GM21447 (cell line): ENCODE measurements at regions not wholly inside any gene's neighbourhood (a gene's known extent, or its start where the extent isn't known, plus 50 kb on each side); places are given as distances from the start of the nearest gene placed in this dataset.
A peak's percentile ranks its signal among the peaks of the same experiment; 100 is the strongest.

Source experiments
- ATAC-seq: cut with Tn5 transposase; IDR thresholded peaks from one replicate; pipeline ENCODE4 v1.9.1; 2021; ENCODE audit not compliant: unreplicated experiment

- ATAC-seq, result no peak
These were observed 974.2 kb upstream of the C9orf72 start for GRCh38 chr9:28547527-28547926.

- ATAC-seq, result no peak
These were observed 990.1 kb upstream of the C9orf72 start for GRCh38 chr9:28563291-28563934.

DNA sequence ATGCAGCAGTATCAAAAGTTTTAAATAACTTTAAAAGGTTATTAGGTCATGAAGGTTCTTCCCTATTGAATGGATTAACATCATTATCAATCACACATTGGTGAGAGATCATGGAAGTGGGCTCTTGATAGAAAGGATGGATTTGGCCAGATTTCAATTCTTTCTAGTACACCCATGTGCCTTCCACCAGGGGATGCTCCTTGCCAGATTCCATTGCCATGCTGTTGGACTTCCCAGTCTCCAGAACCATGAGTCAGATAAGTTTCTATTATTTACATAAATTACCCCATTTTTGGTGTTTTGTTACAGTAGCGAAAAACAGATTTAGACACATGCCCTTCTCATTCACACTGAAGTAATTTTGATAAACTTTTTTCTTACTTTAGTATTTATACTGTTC lies 1010.6 kb upstream of the C9orf72 start:
- no peak for ATAC-seq

DNA sequence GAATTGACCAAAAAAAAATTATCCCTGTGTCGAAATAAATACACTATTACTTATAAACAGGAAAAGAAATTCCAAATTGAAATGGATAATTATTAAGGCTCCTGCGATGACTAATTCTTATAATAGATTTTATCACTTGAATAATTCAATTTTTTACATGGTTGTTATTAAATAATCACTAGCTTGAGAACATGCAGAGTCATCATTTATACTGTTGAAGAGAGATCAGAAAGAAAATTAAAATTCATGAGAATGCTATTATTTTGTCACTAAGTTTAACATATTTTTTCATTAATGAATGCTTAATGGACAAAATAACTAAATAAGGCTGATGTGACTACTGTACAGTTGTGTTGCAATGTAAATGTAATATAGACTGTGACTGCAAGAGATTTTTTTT lies 1011.3 kb upstream of the C9orf72 start:
- no peak for ATAC-seq

DNA sequence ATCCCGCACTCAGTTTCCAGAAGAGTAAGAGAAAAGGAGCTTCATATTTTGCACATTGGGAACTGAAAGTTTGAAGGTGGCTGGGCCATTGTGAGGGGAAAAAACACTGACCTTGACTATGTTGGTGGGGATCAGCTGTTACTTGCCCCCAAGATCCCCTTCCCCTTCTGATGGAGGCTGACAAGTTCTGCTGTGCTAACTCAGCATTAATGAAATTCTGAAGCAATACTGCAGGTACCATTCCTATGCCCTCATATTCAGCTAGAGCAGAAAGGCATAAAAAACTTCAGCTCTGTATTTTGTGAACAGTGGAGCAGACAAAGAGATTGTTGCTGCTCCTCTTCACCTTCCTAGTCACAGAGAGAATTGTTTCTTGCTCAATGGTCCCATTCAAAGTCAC lies 1013.8 kb upstream of the C9orf72 start:
- ATAC-seq, result no peak

- ATAC-seq, result no peak
These were observed 1025.1 kb upstream of the C9orf72 start for GRCh38 chr9:28598408-28598807.

DNA sequence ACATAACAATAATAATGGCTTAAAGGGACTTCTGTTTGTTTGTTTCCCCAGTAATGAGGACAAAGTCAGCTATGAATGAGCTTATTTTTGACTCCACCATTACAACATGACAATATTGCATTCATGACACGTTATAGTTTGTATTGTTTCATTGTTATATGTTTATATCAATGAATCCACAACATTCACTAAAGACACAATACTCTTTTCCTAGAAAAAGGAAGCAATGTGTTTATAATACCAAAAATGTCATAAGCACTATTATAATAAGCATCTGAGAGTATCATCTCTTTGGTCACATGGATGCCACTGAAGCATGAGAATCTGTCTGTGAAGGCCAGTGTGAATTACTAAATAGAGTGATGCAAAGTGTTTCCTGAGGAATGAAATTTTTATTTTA lies 1026.9 kb upstream of the C9orf72 start:
- ATAC-seq, result no peak

DNA sequence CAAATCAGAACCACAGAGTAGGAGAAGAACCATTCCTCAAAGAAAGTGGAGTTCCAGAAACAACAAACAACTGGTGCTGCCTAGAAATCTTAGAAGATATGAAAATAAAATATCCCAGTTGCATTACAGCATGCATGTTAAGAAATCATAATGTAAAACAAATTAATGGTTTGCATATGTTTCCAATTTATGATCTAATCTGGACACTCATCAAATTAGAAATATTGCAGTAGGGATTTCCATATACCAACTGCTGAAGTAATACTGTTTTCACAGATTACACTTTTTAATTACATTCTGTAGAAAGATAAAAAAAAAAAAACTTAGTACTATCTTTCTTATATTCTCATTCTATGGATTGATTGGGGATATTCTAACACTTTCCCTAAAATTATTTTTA lies 1034.6 kb upstream of the C9orf72 start:
- no peak for ATAC-seq

GRCh38 chr9:28610339-28610738 lies 1037.1 kb upstream of the C9orf72 start:
- no peak for ATAC-seq

GRCh38 chr9:28616310-28616709 lies 1043.0 kb upstream of the C9orf72 start:
- ATAC-seq, result no peak

GRCh38 chr9:28620011-28620410 lies 1046.7 kb upstream of the C9orf72 start:
- ATAC-seq, result no peak

DNA sequence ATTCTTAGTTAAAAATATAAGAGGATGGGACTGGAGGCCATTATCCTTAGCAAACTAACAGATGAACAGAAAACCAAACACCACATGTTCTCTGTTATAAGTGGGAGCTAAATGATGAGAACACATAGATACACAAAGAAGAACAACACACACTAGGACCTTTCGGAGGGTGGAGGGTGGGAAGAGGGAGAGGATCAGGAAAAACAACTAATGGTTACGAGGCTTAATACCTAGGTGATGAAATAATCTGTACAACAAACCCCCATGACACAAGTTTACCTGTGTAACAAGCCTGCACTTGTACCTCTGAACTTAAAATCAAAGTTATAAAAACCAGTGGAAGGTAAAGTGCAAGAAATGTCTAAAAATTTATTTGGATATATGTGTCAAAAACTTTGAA lies 1047.4 kb upstream of the C9orf72 start:
- ATAC-seq, result no peak

DNA sequence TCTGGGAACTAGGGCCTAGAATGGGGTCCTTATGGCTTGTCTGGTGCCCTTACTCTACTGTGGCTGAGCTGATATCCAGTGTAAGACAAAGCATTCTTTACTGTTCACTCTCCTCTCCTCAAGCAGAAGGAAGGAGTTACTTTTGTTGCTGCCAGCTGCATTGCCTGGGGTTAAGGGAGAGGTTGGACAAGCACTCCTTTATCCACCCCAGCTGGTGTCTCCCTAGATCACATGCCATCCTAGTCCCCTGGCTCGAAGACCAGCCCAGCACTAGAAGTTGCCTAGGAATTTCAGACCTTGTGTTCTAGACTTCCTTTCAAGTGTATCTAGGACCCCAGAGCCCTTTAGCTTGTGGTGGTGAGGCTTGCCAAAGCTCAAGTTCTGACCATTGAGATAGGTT lies 1051.5 kb upstream of the C9orf72 start:
- ATAC-seq, result no peak

DNA sequence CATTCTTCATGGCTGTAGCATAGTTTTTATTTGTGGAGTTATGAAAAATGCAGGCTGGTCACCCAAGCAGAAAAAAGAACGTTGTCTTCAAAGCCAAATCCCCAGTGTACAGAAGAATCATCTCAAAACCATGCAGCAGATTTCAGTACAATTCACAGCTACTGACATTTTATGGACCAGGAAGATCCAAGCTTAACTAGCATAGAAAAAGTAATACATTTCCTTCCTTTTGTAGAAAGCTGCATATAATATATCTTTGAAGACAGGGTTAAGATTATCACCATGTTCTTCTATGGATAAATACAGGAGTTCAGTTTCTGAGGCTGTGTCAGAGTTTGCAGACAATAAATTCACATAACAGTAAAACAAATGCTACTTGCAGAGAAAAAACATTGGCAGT lies 1054.8 kb upstream of the C9orf72 start:
- no peak for ATAC-seq

DNA sequence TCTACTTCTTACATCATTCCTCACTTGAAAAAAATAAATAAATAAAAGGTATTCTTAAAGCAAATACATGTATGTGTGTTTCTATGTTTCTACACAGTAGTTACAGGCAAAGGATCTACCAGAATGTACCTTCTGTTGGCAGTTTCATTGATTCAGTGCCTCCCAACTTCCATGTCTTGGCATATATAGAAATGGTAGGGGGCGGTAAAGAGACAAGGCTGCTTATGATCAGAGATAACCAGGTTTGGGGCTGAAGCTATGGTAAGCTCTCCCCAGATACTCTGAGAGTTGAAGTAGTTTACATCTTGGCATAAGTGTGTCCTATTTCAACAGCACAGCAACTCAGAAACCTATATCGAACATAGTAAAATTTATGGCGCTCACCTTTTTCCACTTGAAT lies 1075.4 kb upstream of the C9orf72 start:
- no peak for ATAC-seq

DNA sequence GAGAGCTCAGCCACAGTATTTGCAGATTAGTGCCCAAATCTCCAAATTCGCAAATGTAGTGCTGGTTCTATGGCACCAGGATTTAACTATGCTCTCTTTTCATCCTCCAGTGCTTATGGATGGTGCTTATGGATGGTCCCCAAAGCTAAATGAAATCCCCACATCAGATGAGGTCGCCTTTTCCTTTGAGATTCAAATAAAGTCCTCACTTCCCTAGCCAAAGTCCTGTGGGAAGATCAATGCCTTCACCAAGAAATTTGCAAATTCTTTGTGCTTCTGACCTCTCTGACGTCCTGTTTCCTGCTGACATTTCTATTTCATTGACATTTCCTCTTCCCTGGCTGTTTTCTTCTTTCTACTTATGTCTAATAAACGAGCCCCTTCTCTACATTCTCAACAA lies 1077.0 kb upstream of the C9orf72 start:
- no peak for ATAC-seq

DNA sequence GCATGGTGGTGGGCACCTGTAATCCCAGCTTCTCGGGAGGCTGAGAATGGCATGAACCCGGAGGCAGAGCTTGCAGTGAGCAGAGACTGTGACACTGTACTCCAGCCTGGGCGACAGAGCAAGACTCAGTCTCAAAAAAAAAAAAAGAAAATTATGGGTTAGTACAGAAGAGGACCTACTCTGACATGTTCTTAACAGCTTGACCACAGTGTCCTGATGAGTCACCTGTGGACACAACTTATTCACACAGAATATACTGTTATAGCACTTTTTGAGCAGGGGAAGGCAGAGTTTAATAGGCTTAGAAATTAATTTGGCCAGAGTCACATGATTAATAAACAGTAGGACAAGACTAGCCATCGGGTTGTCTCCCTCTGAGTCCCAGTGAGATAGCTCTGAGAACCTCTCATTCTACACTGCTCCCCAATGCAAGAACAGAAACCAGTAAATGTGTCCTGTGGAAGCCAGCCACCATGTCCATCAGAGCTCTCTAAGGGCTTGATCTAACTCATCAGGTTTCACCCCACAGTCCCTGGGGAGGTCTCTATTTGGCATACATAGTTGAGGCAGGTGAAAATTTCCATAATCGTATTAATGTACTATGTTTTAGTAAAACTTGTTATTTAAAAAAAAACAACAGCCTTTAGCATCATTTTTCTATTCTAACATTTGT lies 1077.9 kb upstream of the C9orf72 start:
- no peak for ATAC-seq

GRCh38 chr9:28653216-28653615 lies 1079.9 kb upstream of the C9orf72 start:
- no peak for ATAC-seq

- no peak for ATAC-seq
These were observed 1083.4 kb upstream of the C9orf72 start for GRCh38 chr9:28656727-28657126.

- ATAC-seq, result no peak
These were observed 1088.6 kb upstream of the C9orf72 start for GRCh38 chr9:28661853-28662252.

- no peak for ATAC-seq
These were observed 1089.4 kb upstream of the C9orf72 start for GRCh38 chr9:28662675-28663074.

GRCh38 chr9:28668158-28668557 lies 1094.9 kb upstream of the C9orf72 start:
- ATAC-seq, result peak; percentile 51

GRCh38 chr9:28671000-28671399 lies 1097.7 kb upstream of the C9orf72 start:
- ATAC-seq, result no peak
